ENCODE measurements at regions not wholly inside any gene's neighbourhood (a gene's known extent, or its start where the extent isn't known, plus 50 kb on each side); places are given as distances from the start of the nearest gene placed in this dataset.
"Not testable (repeated sequence)": the region's sequence is repeated elsewhere in the genome, so short reads cannot be mapped to it uniquely, and the experiment has no call there.

GRCh38 chr7:131637859-131638258 is 81.4 kb upstream of the PODXL start:
- no peak for DNase-seq (ENCODE audit: low read depth)

- DNase-seq (ENCODE audit: low read depth): no peak
Observed at GRCh38 chr7:131636092-131636491, 79.7 kb upstream of the PODXL start.

DNA sequence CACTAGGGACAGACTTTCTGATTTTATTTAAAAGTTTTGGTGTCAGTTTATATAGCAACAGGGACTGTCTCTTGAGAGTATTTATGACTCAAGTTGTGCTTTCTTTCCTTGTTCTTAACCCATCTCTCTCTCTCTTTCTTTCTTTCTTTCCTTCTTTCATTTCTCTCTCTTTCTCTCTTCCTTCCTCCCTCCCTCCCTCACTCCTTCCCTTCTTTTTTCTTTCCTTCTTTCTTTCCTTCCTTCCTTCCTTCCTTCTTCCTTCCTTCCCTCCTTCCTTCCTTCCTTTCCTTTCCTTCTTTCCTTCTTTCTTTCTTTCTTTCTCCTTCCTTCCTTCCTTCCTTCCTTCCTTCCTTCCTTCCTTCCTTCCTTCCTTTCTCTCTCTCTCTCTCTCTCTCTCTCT is 77.8 kb upstream of the PODXL start:
- not testable (repeated sequence) for DNase-seq (ENCODE audit: low read depth)

DNA sequence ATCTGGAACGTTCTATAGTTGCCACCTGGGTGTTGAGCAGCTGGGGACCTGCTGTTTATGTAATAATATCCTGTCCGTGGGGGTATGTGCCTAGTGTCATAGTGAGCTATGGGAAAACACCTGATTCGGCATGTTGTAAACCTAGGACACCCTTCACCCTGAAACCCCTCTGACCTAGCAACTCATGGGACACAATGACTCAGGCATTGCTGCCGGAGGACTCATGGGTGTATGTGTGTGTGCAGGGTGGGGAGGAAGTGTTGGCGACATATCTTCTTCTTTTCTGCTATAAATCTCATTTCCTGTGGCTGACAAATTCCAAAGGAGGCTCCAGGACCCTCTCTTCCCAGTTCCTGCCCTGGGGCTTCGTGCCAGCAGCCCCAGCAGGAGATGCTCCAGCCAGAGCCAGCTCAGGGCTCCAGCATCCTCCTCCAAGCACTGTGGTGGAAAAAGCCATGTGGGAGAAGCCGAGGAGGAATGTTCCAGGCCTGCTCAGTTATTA is 77.0 kb upstream of the PODXL start:
- DNase-seq (ENCODE audit: low read depth): no peak

- no peak for DNase-seq (ENCODE audit: low read depth)
Observed at GRCh38 chr7:131630427-131630826, 74.0 kb upstream of the PODXL start.

GRCh38 chr7:131629217-131629882 is 72.9 kb upstream of the PODXL start:
- DNase-seq (ENCODE audit: low read depth): no peak

GRCh38 chr7:131628634-131629033 is 72.2 kb upstream of the PODXL start:
- no peak for DNase-seq (ENCODE audit: low read depth)

GRCh38 chr7:131627735-131628190 is 71.3 kb upstream of the PODXL start:
- DNase-seq (ENCODE audit: low read depth): no peak

DNA sequence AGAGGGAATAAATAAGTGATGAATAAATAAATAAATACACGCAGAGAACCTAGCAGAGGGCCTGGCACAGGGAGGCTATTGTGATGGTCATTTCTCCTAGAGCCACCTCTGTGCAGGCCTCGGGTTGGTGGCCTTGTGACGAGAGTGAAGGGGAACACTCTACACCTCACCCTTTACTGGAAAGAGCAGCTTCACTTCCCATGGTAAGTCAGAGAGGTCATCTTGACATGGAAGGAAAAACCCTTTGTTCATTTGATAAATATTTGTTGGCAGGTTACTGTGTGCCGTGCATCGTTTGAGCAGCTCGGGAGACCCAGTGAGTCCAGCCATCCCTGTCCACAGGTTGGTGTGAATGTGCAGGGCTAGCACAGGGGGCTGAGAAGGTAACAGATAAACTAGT is 70.2 kb upstream of the PODXL start:
- no peak for DNase-seq (ENCODE audit: low read depth)

DNA sequence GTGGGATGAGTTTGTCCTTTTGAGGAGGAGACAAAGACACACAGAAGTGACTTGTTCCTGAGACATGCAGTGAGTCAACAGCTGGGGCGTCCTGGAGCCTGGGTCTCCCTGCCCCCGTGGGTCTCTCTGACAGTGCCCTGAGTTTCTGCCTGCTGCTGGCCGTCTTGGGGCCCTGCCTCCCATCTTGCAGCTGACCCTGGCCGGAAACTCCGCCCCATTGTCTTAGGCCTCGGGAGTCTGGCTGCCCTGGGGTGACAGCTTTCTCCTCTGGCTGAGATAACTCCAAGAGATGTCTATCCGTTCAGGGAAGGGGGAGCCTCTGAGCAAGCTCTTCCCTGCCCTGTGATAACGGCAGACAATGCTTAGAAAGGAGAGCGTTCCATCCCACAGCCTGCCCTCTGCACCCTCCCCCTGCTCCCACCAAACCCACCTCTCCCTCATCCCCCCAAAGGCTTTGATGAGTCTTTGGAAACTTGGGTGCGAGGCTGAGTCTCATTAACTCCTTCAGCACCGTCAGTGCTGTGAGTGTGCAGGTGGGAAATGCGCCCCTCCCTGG is 69.5 kb upstream of the PODXL start:
- DNase-seq (ENCODE audit: low read depth): no peak

DNA sequence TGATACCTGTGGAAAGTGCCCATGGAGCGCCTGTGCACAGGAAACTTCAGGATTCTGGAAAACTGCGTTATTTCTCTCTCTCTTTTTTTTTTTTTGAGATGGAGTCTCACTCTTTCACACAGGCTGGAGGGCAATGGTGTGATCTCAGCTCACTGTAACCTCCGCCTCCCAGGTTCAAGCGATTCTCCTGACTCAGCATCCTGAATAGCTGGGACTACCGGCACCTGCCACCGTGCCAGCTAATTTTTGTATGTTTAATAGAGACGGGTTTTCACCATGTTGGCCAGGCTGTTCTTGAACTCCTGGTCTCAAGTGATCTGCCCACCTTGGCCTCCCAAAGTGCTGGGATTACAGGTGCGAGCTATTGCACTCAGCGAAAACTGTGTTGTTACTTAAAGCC is 68.9 kb upstream of the PODXL start:
- DNase-seq (ENCODE audit: low read depth): not testable (repeated sequence)

DNA sequence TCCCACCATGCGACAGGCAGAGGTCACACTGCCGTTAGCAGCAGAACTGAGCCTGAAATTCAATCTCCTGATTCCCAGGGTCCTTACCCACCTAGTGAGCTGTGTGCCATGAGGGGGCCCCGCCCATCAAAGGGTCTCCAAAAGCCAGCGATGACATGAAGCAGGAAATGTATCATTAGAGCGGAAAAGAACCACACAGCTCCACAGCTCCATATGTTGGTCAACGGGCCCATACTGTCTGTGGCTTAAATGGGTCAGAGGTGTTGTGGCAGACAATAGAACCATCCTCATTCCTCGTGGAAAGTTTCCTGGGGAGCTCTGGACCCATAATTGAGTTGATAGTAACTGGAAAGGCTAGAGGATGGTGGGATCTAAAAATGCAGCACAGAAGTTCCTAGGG is 68.1 kb upstream of the PODXL start:
- no peak for DNase-seq (ENCODE audit: low read depth)

DNA sequence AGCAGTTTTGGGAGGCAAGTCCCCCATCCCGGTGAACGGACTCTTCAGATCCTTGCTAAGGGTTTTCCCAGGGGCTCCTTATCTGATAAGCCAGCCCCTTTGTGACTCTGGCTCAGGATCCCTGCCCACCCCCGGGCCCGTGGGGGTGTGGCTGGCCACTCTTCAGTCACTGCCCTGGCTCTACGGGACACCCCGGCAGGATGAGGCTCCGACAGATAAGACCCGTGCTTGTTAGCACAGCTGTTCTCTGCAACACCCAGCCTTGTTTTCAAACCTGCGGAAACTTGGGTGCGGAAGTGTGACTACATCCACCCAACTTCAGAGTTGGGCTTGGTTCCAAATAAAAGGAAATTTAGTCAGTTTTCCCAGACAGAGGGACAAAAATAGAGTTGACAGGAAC is 66.7 kb upstream of the PODXL start:
- no peak for DNase-seq (ENCODE audit: low read depth)

DNA sequence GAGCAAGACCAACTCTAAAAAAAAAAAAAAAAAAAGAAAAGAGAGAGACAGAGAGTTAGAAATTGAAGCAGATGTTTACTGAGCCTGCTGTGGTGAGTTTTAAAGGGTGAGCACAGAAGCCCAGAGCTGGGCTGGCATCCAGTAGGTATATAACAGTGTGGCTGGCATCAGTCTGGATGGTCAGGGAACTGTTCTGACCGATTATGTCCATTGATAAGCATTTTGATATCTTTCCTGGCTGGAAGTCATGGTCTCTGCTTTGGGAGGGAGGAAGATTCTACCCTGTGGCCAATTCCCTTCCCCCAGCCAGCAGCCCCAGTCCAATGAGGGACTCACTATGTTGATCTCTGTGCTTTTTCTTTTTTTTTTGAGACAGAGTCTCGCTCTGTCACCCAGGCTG is 65.2 kb upstream of the PODXL start:
- no peak for DNase-seq (ENCODE audit: low read depth)

DNA sequence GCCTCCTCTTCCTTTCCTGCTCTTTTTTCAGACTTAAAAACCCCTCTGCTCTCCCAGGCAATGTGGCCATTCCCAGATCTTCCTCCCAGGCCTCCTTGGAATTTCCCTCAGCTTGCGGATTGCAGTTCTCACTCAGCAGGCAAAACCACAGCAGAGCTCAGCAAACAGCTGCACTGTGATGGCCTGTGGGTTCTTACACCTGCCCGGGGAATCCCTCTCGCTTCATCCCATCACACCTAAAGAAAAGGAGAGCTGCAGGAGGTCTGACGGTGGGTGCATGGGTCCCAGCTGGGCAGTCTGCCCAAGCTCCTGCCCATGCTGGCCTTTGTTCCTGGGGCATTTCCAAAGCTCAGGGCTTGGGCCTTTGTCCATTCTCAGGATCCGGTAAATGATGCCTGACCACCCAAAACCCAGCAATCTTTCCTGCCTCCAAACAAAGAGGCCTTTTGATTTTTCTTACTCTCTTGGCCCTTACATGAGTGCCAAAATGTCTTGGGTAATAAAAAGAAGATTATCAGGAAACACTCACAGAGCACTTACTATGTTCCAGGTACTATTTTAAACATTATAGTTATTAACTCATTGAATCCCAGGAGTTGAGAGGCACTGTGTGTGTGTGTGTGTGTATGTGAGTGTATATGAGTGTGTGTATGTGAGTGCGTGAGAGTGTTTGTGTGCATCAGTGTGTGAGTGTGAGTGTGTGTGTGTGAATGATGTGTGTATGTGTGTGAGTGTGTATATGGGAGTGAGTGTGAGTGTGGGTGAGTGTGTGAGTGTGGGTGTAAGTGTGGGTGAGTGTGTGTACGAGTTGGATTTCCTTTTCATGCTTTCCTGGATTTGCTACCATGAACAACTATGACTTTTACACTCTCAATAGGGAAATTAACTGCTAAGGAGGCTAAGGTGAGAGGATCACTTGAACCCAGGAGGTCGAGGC is 64.5 kb upstream of the PODXL start:
- DNase-seq (ENCODE audit: low read depth): no peak

- DNase-seq (ENCODE audit: low read depth): no peak
Observed at GRCh38 chr7:131619336-131620305, 63.2 kb upstream of the PODXL start.

GRCh38 chr7:131618391-131618790 is 62.0 kb upstream of the PODXL start:
- no peak for DNase-seq (ENCODE audit: low read depth)

GRCh38 chr7:131616487-131617200 is 60.2 kb upstream of the PODXL start:
- no peak for DNase-seq (ENCODE audit: low read depth)

DNA sequence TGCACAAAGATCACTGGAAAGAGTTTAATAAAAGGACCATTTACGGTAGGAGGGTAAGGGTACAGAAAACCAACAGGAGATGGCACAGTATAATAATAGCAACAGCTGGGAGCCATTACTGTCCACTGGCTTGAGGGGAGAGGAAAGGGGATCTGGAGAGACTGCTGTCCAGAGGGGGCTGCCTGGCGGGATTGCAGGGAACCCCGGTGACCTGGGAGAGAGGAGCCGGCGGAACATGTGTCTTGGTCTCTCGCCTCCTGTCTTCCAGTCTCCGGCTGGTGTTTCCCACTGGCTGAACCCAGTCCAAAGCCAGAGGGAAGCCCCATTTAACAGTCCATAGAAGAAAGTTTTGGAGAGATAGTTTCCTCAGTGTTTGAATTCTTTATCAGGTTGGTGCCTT is 57.5 kb upstream of the PODXL start:
- no peak for DNase-seq (ENCODE audit: low read depth)

DNA sequence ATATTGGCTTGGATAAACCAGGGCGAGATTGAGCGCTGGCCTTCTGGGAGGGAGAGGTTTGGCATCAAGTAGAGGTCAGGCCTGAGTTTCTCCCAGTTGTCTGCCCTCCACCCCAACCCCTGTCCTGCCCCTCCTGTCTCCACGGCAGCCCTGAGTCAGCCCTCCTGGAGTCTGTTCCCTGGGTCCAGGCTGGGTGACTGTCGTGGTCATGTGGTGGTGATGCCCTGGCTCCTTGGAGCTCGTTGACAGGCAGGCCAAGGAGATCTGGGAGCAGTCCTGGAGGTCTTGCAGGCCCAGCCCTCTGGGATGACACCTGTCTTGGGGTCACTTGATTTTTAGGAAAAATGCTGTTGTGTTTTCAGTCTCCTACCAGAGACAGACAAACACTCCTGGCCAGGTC is 53.6 kb upstream of the PODXL start:
- DNase-seq (ENCODE audit: low read depth): no peak

DNA sequence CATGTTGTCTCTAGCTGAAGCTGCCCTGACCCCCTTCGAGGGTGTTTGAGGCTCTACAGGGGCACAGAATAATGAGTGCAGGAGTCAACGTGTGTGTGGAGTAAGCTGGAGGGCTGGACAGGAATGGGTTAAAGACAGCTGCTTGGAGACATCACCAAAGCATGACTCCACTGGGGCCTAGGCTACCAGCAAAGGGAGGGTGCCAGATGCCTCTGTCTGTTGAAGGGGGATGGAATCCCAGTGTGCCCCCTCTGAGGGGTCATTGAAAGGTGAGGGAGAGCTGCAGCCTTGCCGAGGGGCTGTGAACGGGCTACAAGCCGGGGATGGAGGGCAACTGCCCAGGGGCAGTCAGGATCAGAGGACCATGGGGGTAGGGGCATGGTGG is 51.7 kb upstream of the PODXL start:
- no peak for DNase-seq (ENCODE audit: low read depth)
